MM.1S (cell line): ENCODE measurements at regions not wholly inside any gene's neighbourhood (a gene's known extent, or its start where the extent isn't known, plus 50 kb on each side); places are given as distances from the start of the nearest gene placed in this dataset.

Experiments used
- DNase-seq: peaks from one replicate; pipeline ENCODE4 v3.0.0-alpha.2; 2015
- H2AFZ ChIP-seq: fragments of 300-600 bp; sonication (generic); 2 replicates; pipeline ENCODE4 v1.6.0; 2016; ENCODE audit warnings: antibody characterized with exemption, low read length
- H3F3A ChIP-seq: fragments of 300-600 bp; sonication (generic); 2 replicates; pipeline ENCODE4 v1.6.1; 2016; ENCODE audit warnings: mild to moderate bottlenecking, antibody characterized with exemption, low read length, moderate library complexity, mixed read lengths; ENCODE audit not compliant: insufficient read depth
- H3K27ac ChIP-seq: fragments of 300-600 bp; sonication (generic); 2 replicates; pipeline ENCODE4 v1.5.1; 2016; ENCODE audit warnings: mild to moderate bottlenecking, low read length
- H3K27me3 ChIP-seq: fragments of 300-600 bp; sonication (generic); replicated peaks from 2 replicates; pipeline ENCODE4 v1.6.0; 2016; ENCODE audit warnings: low read length; ENCODE audit not compliant: insufficient read depth
- H3K36me3 ChIP-seq: fragments of 300-600 bp; sonication (generic); replicated peaks from 2 replicates; pipeline ENCODE4 v1.6.1; 2016; ENCODE audit warnings: mild to moderate bottlenecking, low read length, mixed read lengths; ENCODE audit not compliant: insufficient read depth
- H3K4me1 ChIP-seq: fragments of 300-600 bp; sonication (generic); 2 replicates; pipeline ENCODE4 v1.6.1; 2016; ENCODE audit warnings: low read length, mixed read lengths
- H3K4me2 ChIP-seq: fragments of 300-600 bp; sonication (generic); 2 replicates; pipeline ENCODE4 v1.6.0; 2016; ENCODE audit warnings: low read depth, low read length
- H3K4me3 ChIP-seq: fragments of 300-600 bp; sonication (generic); 2 replicates; pipeline ENCODE4 v1.5.1; 2016; ENCODE audit warnings: low read length, mixed read lengths
- H3K79me2 ChIP-seq: fragments of 300-600 bp; sonication (generic); 2 replicates; pipeline ENCODE4 v1.6.1; 2016; ENCODE audit warnings: mixed run types, low read length, mixed read lengths
- H3K9ac ChIP-seq: fragments of 300-600 bp; sonication (generic); 2 replicates; pipeline ENCODE4 v1.6.1; 2016; ENCODE audit warnings: low read length, mixed read lengths
- H3K9me2 ChIP-seq: fragments of 300-600 bp; sonication (generic); replicated peaks from 2 replicates; pipeline ENCODE4 v1.6.1; 2016; ENCODE audit warnings: mild to moderate bottlenecking, low read length, mixed read lengths; ENCODE audit not compliant: insufficient read depth
- H3K9me3 ChIP-seq: fragments of 300-600 bp; sonication (generic); replicated peaks from 2 replicates; pipeline ENCODE4 v1.6.1; 2016; ENCODE audit warnings: mild to moderate bottlenecking, low read length, mixed read lengths; ENCODE audit not compliant: insufficient read depth
- H4K20me1 ChIP-seq: fragments of 300-600 bp; sonication (generic); 2 replicates; pipeline ENCODE4 v1.6.1; 2016; ENCODE audit warnings: mild to moderate bottlenecking, low read length, moderate library complexity, mixed read lengths; ENCODE audit not compliant: insufficient read depth
- EZH2 ChIP-seq: fragments of 300-600 bp; sonication (generic); optimal IDR thresholded peaks from 2 replicates; pipeline ENCODE3; 2017; ENCODE audit warnings: low read depth, mild to moderate bottlenecking, antibody characterized with exemption, low read length, mixed read lengths
- EZH2phosphoT487 ChIP-seq: fragments of 300-600 bp; sonication (generic); IDR thresholded peaks from 2 replicates; pipeline ENCODE4 v1.6.1; 2018; ENCODE audit warnings: antibody characterized with exemption, low read length
- TF ChIP-seq, protein P1 (sequence below): fragments of 300-600 bp; sonication (generic); IDR thresholded peaks from 2 replicates; pipeline ENCODE4 v1.5.1; 2016; ENCODE audit warnings: antibody characterized with exemption, low read length, mixed read lengths

GRCh38 chr18:22031611-22032010 is 137.8 kb upstream of the GATA6 start:
- TF ChIP-seq EZH2phosphoT487 (no peak), EZH2 (no peak)
- TF ChIP-seq, protein P1, sequence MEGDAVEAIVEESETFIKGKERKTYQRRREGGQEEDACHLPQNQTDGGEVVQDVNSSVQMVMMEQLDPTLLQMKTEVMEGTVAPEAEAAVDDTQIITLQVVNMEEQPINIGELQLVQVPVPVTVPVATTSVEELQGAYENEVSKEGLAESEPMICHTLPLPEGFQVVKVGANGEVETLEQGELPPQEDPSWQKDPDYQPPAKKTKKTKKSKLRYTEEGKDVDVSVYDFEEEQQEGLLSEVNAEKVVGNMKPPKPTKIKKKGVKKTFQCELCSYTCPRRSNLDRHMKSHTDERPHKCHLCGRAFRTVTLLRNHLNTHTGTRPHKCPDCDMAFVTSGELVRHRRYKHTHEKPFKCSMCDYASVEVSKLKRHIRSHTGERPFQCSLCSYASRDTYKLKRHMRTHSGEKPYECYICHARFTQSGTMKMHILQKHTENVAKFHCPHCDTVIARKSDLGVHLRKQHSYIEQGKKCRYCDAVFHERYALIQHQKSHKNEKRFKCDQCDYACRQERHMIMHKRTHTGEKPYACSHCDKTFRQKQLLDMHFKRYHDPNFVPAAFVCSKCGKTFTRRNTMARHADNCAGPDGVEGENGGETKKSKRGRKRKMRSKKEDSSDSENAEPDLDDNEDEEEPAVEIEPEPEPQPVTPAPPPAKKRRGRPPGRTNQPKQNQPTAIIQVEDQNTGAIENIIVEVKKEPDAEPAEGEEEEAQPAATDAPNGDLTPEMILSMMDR, result no peak
- DNase-seq, result no peak
- Histone ChIP-seq H3K79me2 (no peaks in the 10 kb centered on the region), H3K27me3 (no peaks in the 10 kb centered on the region), H4K20me1 (no peaks in the 10 kb centered on the region), H3K9me3 (no peaks in the 10 kb centered on the region), H3K36me3 (no peaks in the 10 kb centered on the region), H3F3A (no peaks in the 10 kb centered on the region), H3K9ac (no peak overlapping the region), H3K4me2 (no peak overlapping the region), H3K4me1 (no peaks in the 10 kb centered on the region), H3K27ac (no peak overlapping the region), H2AFZ (no peak overlapping the region), H3K9me2 (no peaks in the 10 kb centered on the region), H3K4me3 (no peak overlapping the region)

- H3K27ac ChIP-seq, result no peak overlapping the region
- H4K20me1 ChIP-seq, result no peaks in the 10 kb centered on the region
- no peaks in the 10 kb centered on the region for H3K4me1 ChIP-seq
- no peaks in the 10 kb centered on the region for H3F3A ChIP-seq
- H2AFZ ChIP-seq, result no peak overlapping the region
- no peak overlapping the region for H3K4me2 ChIP-seq
- DNase-seq, result no peak
- H3K9me3 ChIP-seq, result no peaks in the 10 kb centered on the region
- H3K4me3 ChIP-seq, result no peak overlapping the region
- H3K9ac ChIP-seq, result no peak overlapping the region
- H3K36me3 ChIP-seq, result no peaks in the 10 kb centered on the region
- no peaks in the 10 kb centered on the region for H3K79me2 ChIP-seq
- H3K27me3 ChIP-seq, result no peaks in the 10 kb centered on the region
- TF ChIP-seq, protein P1, result no peak
- TF ChIP-seq EZH2phosphoT487 (no peak), EZH2 (no peak)
- no peaks in the 10 kb centered on the region for H3K9me2 ChIP-seq
Observed at GRCh38 chr18:22032392-22032961, 136.9 kb upstream of the GATA6 start.

DNA sequence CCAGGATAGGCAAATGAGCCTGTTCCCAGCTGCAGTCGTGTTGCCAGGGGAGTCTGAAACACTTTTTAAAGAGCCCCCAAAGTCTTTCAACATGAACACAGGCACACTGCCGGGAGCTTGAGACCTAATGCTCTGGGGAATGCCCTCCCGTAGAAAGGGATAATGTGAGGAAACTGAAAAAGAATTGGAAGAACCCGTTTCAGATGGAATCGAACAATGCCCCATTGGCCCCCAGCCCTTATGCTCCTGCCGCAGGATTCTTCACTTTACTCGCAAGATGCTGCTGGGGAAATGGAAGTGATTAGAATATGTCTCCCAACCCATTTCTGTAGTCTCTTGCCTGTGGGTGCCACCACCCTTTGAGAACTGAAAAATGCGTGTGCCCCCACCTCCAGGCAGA is 136.3 kb upstream of the GATA6 start:
- no peak for DNase-seq
- H3K9me3 ChIP-seq, result no peaks in the 10 kb centered on the region
- no peaks in the 10 kb centered on the region for H3K36me3 ChIP-seq
- no peak overlapping the region for H3K4me3 ChIP-seq
- TF ChIP-seq EZH2phosphoT487 (no peak), EZH2 (no peak)
- TF ChIP-seq, protein P1, result no peak
- no peak overlapping the region for H3K9ac ChIP-seq
- H3K9me2 ChIP-seq, result no peaks in the 10 kb centered on the region
- no peaks in the 10 kb centered on the region for H3K27me3 ChIP-seq
- no peaks in the 10 kb centered on the region for H3F3A ChIP-seq
- no peak overlapping the region for H2AFZ ChIP-seq
- H3K27ac ChIP-seq, result no peak overlapping the region
- H3K79me2 ChIP-seq, result no peaks in the 10 kb centered on the region
- H4K20me1 ChIP-seq, result no peaks in the 10 kb centered on the region
- no peaks in the 10 kb centered on the region for H3K4me1 ChIP-seq
- H3K4me2 ChIP-seq, result no peak overlapping the region
